Activated CD4-positive, alpha-beta T cell treated with anti-CD3 and anti-CD28 coated beads, Interleukin-2, amount 10 ng/mL, durations not matched to agents 24 days and 14 days (primary cell): ENCODE measurements at regions not wholly inside any gene's neighbourhood (a gene's known extent, or its start where the extent isn't known, plus 50 kb on each side); places are given as distances from the start of the nearest gene placed in this dataset.
"Not testable (repeated sequence)": the region's sequence is repeated elsewhere in the genome, so short reads cannot be mapped to it uniquely, and the experiment has no call there.

ENCODE experiments used
- DNase-seq: peaks from one replicate; pipeline ENCODE4 v3.0.0; 2022
- H3K27ac Mint-ChIP-seq: one replicate; pipeline ENCODE4 v1.8.0; 2022; ENCODE audit warnings: mild to moderate bottlenecking, mixed read lengths
- H3K27me3 Mint-ChIP-seq: one replicate; pipeline ENCODE4 v1.8.0; 2022; ENCODE audit warnings: mixed read lengths
- H3K36me3 Mint-ChIP-seq: one replicate; pipeline ENCODE4 v1.8.0; 2022; ENCODE audit warnings: low read depth, mild to moderate bottlenecking, mixed read lengths
- H3K4me1 Mint-ChIP-seq: one replicate; pipeline ENCODE4 v1.8.0; 2021; ENCODE audit warnings: mixed read lengths
- H3K4me3 Mint-ChIP-seq: one replicate; pipeline ENCODE4 v1.8.0; 2022; ENCODE audit warnings: mild to moderate bottlenecking, moderate library complexity, mixed read lengths
- H3K9me3 Mint-ChIP-seq: one replicate; pipeline ENCODE4 v1.8.0; 2021; ENCODE audit warnings: mixed read lengths
- intact Hi-C: fragments of 100-400 bp; cut with micrococcal nuclease; formaldehyde crosslinking; loops from one replicate; pipeline ENCODE4 v1.15.1; 2023

GRCh38 chrX:47302396-47302795 lies 68.0 kb upstream of the ZNF157 start:
- no peaks in the 10 kb centered on the region for H3K27me3 Mint-ChIP-seq
- H3K4me3 Mint-ChIP-seq, result no peak overlapping the region
- no peaks in the 10 kb centered on the region for H3K4me1 Mint-ChIP-seq
- no peak overlapping the region for H3K27ac Mint-ChIP-seq
- intact Hi-C loops, result no loop called here
- DNase-seq, result no peak
- no peaks in the 10 kb centered on the region for H3K36me3 Mint-ChIP-seq
- no peaks in the 10 kb centered on the region for H3K9me3 Mint-ChIP-seq

GRCh38 chrX:47306471-47307023 lies 63.8 kb upstream of the ZNF157 start:
- intact Hi-C loops, H3K9me3 Mint-ChIP-seq, H3K4me3 Mint-ChIP-seq, H3K27ac Mint-ChIP-seq, DNase-seq, H3K4me1 Mint-ChIP-seq, H3K27me3 Mint-ChIP-seq, H3K36me3 Mint-ChIP-seq: not testable (repeated sequence)

GRCh38 chrX:47311932-47312774 lies 58.2 kb upstream of the ZNF157 start:
- DNase-seq, result peak; percentile 77
- Mint-ChIP-seq H3K27ac (no peak overlapping the region), H3K27me3 (no peaks in the 10 kb centered on the region), H3K9me3 (no peaks in the 10 kb centered on the region), H3K4me1 (no peaks in the 10 kb centered on the region), H3K36me3 (no peaks in the 10 kb centered on the region), H3K4me3 (no peak overlapping the region)
- intact Hi-C loops, result loop anchor here (1.0 kb wide), 3 partner anchors 95 to 211 kb away; partner anchors contain the start of gene UBA1

- intact Hi-C loops, result no loop called here
Measured at GRCh38 chrX:47313056-47313455, 57.3 kb upstream of the ZNF157 start.

GRCh38 chrX:47316276-47317025 lies 53.9 kb upstream of the ZNF157 start:
- intact Hi-C loops, result no loop called here
- no peak for DNase-seq
- H3K4me1 Mint-ChIP-seq, result no peaks in the 10 kb centered on the region
- H3K27ac Mint-ChIP-seq, result no peak overlapping the region
- H3K4me3 Mint-ChIP-seq, result no peak overlapping the region
- no peaks in the 10 kb centered on the region for H3K36me3 Mint-ChIP-seq
- no peaks in the 10 kb centered on the region for H3K27me3 Mint-ChIP-seq
- no peaks in the 10 kb centered on the region for H3K9me3 Mint-ChIP-seq

More at GRCh38 chrX:47313056-47313455, 57.3 kb upstream of the ZNF157 start:
- H3K36me3 Mint-ChIP-seq, result no peaks in the 10 kb centered on the region
- no peaks in the 10 kb centered on the region for H3K27me3 Mint-ChIP-seq
- H3K27ac Mint-ChIP-seq, result no peak overlapping the region
- no peak for DNase-seq
- H3K4me1 Mint-ChIP-seq, result no peaks in the 10 kb centered on the region
- no peaks in the 10 kb centered on the region for H3K9me3 Mint-ChIP-seq
- H3K4me3 Mint-ChIP-seq, result no peak overlapping the region
